Mammary epithelial cell (primary cell): ENCODE measurements at regions not wholly inside any gene's neighbourhood (a gene's known extent, or its start where the extent isn't known, plus 50 kb on each side); places are given as distances from the start of the nearest gene placed in this dataset.

Source experiments
- CTCF ChIP-seq, 2 donors: IDR thresholded peaks in 1 of 2; conservative IDR thresholded peaks in 1 of 2; 2 replicates each; pipeline ENCODE4 v1.5.1; 2011 to 2012; ENCODE audit warnings: inconsistent platforms in 2 of 2, low read length in 2 of 2, mild to moderate bottlenecking in 2 of 2, control low read depth in 1 of 2, low read depth in 1 of 2; ENCODE audit not compliant: insufficient read depth in 1 of 2; ENCODE audit errors: extremely low read depth in 1 of 2
- EZH2 ChIP-seq: IDR thresholded peaks from 2 replicates; pipeline ENCODE4 v1.6.1; 2012; ENCODE audit warnings: low read length, inconsistent platforms, borderline replicate concordance

GRCh38 chr5:125346316-125346715, 599.9 kb upstream of the ZNF608 start:
- no peak for TF ChIP-seq CTCF (conservative IDR thresholded peaks at IDR 0.05 in 1 of 2, IDR thresholded peaks at IDR 0.05 in 1 of 2; ENCODE audit: extremely low read depth in 1 of 2, insufficient read depth in 1 of 2, low read depth in 1 of 2, low read length in 2 of 2)
- TF ChIP-seq EZH2: no peak
